ENCODE measurements at regions not wholly inside any gene's neighbourhood (a gene's known extent, or its start where the extent isn't known, plus 50 kb on each side); places are given as distances from the start of the nearest gene placed in this dataset.
"Not testable (repeated sequence)": the region's sequence is repeated elsewhere in the genome, so short reads cannot be mapped to it uniquely, and the experiment has no call there.

DNA sequence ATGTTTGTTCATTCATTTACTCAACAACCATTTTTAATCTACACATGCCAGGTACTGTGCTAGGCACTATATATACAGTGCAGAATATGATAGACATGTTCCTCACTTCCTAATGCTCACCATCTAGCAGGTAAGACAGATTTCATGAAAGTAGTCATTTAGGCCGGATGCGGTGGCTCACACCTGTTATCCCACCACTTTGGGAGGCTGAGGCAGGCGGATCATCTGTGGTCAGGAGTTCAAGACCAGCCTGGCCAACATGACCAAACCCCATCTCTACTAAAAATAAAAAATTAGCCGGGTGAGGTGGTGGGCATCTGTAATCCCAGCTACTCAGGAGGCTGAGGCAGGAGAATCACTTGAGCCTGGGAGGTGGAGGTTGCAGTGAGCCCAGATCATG, 71.9 kb upstream of the GJB6 start:
- H3K4me3 Mint-ChIP-seq, DNase-seq, POLR2A ChIA-PET, H3K27ac Mint-ChIP-seq, ATAC-seq: not testable (repeated sequence)
- H3K36me3 Mint-ChIP-seq = peaks cover 0 to 16% (median 4%) of the 10 kb centered on the region in 3 donors
- H3K27me3 Mint-ChIP-seq = peaks cover 12 to 46% (median 25%) of the 10 kb centered on the region in 5 donors
- H3K4me1 Mint-ChIP-seq = peaks cover 0 to 13% (median 6%) of the 10 kb centered on the region in 4 donors
- H3K9me3 Mint-ChIP-seq = peaks cover 6 to 21% (median 14%) of the 10 kb centered on the region in 9 donors

DNA sequence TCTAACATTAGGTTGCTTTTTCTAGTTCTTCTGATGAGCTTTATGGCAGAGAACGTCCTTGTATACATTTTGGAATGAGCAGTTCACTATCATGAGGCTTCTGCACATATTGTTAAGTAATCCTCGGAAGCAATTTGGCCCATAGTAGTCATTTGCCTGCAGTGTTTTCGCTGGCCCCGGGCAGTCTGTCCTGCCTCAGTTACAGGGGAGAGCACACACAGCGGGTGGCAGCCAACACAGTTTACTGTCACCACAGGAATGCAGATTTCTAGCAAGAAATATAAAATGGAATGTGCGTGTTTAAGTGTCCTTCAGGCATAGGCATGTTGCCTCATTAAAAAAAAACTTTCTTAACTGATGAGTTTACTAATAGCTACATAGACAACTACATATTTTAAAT, 71.5 kb upstream of the GJB6 start:
- Mint-ChIP-seq H3K36me3 (peaks cover 0 to 16% (median 4%) of the 10 kb centered on the region in 3 donors), H3K9me3 (peaks cover 6 to 21% (median 14%) of the 10 kb centered on the region in 9 donors), H3K4me1 (peaks cover 0 to 13% (median 6%) of the 10 kb centered on the region in 4 donors), H3K27me3 (peaks cover 12 to 51% (median 25%) of the 10 kb centered on the region in 5 donors), H3K27ac (no peak overlapping the region), H3K4me3 (no peak overlapping the region)
- POLR2A ChIA-PET = no interaction called here
- no peak for DNase-seq
- ATAC-seq = no peak

DNA sequence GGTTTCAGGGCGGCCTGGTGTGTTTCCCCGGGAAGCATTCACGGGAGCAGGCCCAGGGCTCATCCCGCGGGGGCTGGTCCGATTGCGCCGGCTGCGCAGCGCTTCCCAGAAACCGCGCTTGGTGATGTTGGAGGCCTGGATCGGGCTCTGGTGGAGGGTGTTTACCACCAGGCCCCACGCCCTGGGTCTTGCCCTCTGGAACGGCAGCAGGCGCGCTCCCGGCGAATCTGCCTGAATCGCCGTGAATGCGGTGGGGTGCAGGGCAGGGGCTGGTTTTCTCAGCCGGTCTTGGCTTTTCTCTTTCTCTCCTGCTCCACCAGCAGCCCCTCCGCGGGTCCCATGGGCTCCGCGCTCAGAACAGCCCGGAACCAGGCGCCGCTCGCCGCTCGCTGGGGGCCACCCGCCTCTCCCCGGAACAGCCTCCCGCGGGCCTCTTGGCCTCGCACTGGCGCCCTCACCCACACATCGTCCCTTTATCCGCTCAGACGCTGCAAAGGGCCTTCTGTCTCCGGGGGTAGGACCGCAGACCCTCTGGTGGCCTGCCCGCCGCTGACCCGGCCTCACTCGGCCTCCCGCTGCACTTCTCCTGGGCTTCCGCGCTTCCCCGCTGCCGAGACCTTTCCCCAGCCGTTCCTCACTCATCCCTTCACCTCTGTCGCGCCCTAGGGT, 69.4 kb upstream of the GJB6 start:
- POLR2A ChIA-PET = no interaction called here
- Mint-ChIP-seq H3K9me3 (peaks cover 0 to 3% (median 0%) of the 10 kb centered on the region in 9 donors), H3K4me1 (peaks cover 0 to 13% (median 6%) of the 10 kb centered on the region in 4 donors), H3K27me3 (peaks cover 11 to 45% (median 29%) of the 10 kb centered on the region in 5 donors), H3K36me3 (peaks cover 0 to 3% (median 0%) of the 10 kb centered on the region in 3 donors), H3K27ac (no peak overlapping the region), H3K4me3 (peak overlapping the region in 6 of 10 donors; percentile 20 to 70 (median 60))
- DNase-seq (no peak), ATAC-seq (no peak)

DNA sequence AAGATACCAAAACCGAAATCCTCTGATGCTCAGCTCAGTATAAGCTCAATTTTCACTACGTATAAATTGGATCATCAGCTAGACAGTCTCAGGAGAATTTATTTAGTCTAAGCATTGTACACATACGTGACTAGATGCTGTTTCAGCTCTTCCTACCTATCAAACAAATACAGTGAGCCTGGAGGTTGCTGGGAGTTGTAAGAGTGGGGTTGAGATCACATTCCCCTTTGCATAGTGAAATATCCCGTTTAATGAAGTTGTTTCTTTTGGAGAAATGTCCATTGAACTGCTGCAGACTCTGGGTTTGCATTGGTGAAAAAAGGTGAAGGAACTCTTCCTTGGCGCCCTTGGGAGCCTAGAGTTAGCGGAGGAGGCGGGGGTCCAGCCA, 68.9 kb upstream of the GJB6 start:
- Mint-ChIP-seq H3K27ac (no peak overlapping the region), H3K4me3 (peak overlapping the region in 6 of 10 donors; percentile 11 to 70 (median 22)), H3K4me1 (peaks cover 0 to 13% (median 6%) of the 10 kb centered on the region in 4 donors), H3K9me3 (no peaks in the 10 kb centered on the region), H3K36me3 (peaks cover 0 to 3% (median 0%) of the 10 kb centered on the region in 3 donors), H3K27me3 (peaks cover 11 to 45% (median 29%) of the 10 kb centered on the region in 5 donors)
- POLR2A ChIA-PET = no interaction called here
- no peak for DNase-seq
- no peak for ATAC-seq

DNA sequence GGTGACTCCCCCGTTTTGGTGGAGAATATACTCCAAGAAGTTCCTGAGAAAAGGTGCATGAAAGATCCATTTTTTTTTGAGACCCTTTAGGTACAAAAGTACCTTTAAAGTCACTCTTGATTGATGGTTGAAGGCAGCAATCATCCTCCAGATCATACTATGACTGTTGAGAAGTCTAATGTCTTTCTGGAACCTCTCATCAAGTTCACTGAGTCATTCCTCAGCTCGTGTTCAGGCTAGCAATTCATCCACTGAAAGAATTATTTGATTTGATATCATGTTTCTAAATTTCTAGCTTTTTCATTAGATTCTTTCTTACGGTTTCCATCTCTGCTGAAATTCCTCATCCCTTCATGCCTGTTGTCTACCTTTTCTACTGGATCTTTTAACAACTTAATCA, 65.1 kb upstream of the GJB6 start:
- DNase-seq (no peak), ATAC-seq (no peak)
- H3K4me3 Mint-ChIP-seq = no peak overlapping the region
- H3K27ac Mint-ChIP-seq = no peak overlapping the region
- no peaks in the 10 kb centered on the region for H3K9me3 Mint-ChIP-seq
- no peaks in the 10 kb centered on the region for H3K36me3 Mint-ChIP-seq
- POLR2A ChIA-PET = no interaction called here
- peaks cover 4 to 12% (median 6%) of the 10 kb centered on the region in 4 donors for H3K4me1 Mint-ChIP-seq
- H3K27me3 Mint-ChIP-seq = peaks cover 8 to 34% (median 21%) of the 10 kb centered on the region in 5 donors

DNA sequence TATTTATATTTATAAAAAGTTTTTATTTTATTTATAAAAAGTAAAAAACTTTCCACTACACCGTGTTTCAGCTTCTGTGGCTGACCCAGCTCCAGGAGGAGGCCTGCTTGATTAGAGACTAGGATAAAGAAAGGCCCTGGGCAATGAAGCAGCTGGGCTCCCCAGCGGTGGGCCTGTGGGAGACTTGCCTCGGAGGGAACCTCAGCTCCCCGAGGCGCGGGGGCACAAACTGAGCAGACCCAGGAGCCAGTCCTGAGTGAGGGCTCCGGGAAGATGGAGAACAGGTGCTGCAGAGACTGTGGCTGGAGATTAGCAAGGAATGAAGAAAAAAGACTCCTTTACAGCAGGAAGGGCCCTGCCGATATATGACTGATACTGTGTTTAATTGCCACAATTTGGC, 63.8 kb upstream of the GJB6 start:
- Mint-ChIP-seq H3K4me1 (peaks cover 2 to 4% (median 2%) of the 10 kb centered on the region in 4 donors), H3K4me3 (no peak overlapping the region), H3K27ac (no peak overlapping the region), H3K36me3 (no peaks in the 10 kb centered on the region), H3K27me3 (peaks cover 3 to 21% (median 14%) of the 10 kb centered on the region in 5 donors), H3K9me3 (no peaks in the 10 kb centered on the region)
- DNase-seq (no peak), ATAC-seq (no peak)
- POLR2A ChIA-PET = no interaction called here

DNA sequence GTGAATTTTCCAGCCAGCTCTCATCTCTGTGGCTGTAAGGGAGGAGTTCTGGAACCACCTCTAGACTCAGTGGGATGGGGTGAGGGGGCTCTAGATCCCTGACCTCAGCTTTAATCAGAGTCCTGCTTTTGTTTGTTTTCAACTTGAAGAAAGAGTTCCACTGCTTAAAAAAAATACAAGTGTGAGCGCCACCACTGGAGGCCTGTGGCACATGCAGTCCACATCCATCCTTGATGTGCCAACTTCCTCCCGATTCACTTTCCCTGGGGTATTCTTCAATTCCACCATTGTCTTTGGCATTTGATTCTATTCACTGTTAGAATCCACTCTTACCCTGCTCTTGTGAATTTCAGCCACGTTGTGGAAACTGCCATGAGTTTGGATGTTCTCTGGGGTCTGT, 62.4 kb upstream of the GJB6 start:
- Mint-ChIP-seq H3K27me3 (peaks cover 0 to 9% (median 6%) of the 10 kb centered on the region in 5 donors), H3K4me1 (peaks cover 0 to 4% (median under 1%) of the 10 kb centered on the region in 4 donors), H3K9me3 (no peaks in the 10 kb centered on the region), H3K36me3 (no peaks in the 10 kb centered on the region), H3K4me3 (no peak overlapping the region), H3K27ac (no peak overlapping the region)
- POLR2A ChIA-PET = no interaction called here
- DNase-seq (no peak), ATAC-seq (no peak)

DNA sequence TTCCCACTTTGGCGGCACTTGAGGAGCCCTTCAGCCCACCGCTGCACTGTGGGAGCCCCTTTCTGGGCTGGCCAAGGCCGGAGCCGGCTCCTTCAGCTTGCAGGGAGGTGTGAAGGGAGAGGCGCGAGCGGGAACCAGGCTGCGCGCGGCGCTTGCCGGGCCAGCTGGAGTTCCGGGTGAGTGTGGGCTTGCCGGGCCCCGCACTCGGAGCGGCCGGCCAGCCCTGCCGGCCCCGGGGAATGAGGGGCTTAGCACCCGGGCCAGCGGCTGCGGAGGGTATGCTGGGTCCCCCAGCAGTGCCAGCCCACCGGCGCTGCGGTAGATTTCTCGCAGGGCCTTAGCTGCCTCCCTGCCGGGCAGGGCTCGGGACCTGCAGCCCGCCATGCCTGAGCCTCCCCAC, 60.2 kb upstream of the GJB6 start:
- H3K9me3 Mint-ChIP-seq, H3K36me3 Mint-ChIP-seq, H3K27me3 Mint-ChIP-seq, DNase-seq, H3K4me3 Mint-ChIP-seq, ATAC-seq, H3K4me1 Mint-ChIP-seq, POLR2A ChIA-PET, H3K27ac Mint-ChIP-seq: not testable (repeated sequence)

DNA sequence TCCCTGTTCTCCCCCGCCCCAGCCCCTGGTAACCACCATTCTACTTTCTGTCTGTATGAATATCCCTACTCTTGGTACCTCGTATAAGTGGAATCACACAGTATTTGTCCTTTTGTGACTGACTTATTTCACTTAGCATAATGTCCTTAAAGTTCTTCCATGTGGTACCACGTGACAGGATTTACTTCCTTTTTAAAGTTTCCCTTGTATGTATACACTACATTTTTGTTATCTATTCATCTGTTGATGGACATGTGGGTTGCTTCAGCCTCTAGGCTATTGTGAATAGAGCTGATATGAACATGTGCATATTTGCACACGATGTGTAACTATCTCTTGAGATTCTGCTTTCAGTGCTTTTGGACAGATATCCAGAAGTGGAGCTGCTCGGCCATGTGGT, 59.6 kb upstream of the GJB6 start:
- H3K27me3 Mint-ChIP-seq = peaks cover 0 to 4% (median 0%) of the 10 kb centered on the region in 5 donors

DNA sequence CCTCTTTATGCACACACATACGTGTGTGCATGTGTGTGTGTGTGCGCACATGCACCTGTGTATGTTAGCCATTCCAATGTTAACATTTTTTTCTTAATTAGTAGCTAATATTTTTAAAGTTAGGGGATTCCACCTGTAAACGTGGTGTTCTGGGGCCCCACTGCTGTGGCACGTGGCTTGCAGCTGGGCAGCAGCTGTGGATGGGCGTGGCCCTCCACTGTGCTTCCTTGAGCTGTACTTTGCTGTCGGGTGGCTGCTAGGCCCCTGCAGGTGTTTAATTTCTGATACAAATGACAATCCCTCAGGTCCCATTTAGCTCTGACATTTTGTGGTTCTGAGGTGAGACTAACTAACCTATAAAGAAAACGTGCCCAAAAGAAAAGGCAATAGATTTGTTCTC, 58.9 kb upstream of the GJB6 start:
- POLR2A ChIA-PET = no interaction called here
- peaks cover 0 to 13% (median 11%) of the 10 kb centered on the region in 3 donors for H3K36me3 Mint-ChIP-seq
- DNase-seq (no peak), ATAC-seq (no peak)
- peaks cover 0 to 4% (median under 1%) of the 10 kb centered on the region in 4 donors for H3K4me1 Mint-ChIP-seq
- peaks cover 7 to 22% (median 15%) of the 10 kb centered on the region in 9 donors for H3K9me3 Mint-ChIP-seq
- no peak overlapping the region for H3K4me3 Mint-ChIP-seq
- H3K27me3 Mint-ChIP-seq = peaks cover 0 to 4% (median 0%) of the 10 kb centered on the region in 5 donors
- H3K27ac Mint-ChIP-seq = no peak overlapping the region

More for the DNA sequence above, 59.6 kb upstream of the GJB6 start:
- H3K36me3 Mint-ChIP-seq = peaks cover 0 to 7% (median 5%) of the 10 kb centered on the region in 3 donors
- H3K4me3 Mint-ChIP-seq = no peak overlapping the region
- DNase-seq = no peak
- no peak for ATAC-seq
- H3K9me3 Mint-ChIP-seq = peaks cover 2 to 15% (median 9%) of the 10 kb centered on the region in 9 donors
- POLR2A ChIA-PET = no interaction called here
- no peak overlapping the region for H3K27ac Mint-ChIP-seq
- peaks cover 0 to 4% (median under 1%) of the 10 kb centered on the region in 4 donors for H3K4me1 Mint-ChIP-seq

DNA sequence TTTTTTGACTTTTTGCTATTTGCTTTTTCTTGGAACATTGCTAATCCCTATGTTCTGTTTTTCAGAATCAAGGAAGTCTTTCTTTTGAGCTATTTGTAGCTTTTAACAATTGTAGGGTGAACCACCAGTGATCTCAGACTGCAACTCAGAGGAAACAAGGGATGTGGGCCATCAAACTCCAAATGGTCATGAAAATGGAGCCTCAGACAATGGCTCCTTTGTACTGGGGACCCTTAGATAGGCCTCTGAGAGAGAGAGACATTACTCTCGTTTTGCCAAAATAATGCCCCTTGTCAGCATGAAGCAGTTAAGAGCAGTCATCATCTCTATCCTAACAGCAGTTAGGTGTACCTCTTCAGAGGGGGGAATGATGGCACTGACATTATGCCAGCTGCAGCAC, 56.4 kb upstream of the GJB6 start:
- DNase-seq (no peak), ATAC-seq (no peak)
- Mint-ChIP-seq H3K36me3 (peaks cover 0 to 28% (median 23%) of the 10 kb centered on the region in 3 donors), H3K9me3 (peaks cover 13 to 43% (median 32%) of the 10 kb centered on the region in 9 donors), H3K4me3 (no peak overlapping the region), H3K4me1 (peaks cover 0 to 2% (median under 1%) of the 10 kb centered on the region in 4 donors), H3K27ac (no peak overlapping the region), H3K27me3 (no peaks in the 10 kb centered on the region)
- POLR2A ChIA-PET = no interaction called here

DNA sequence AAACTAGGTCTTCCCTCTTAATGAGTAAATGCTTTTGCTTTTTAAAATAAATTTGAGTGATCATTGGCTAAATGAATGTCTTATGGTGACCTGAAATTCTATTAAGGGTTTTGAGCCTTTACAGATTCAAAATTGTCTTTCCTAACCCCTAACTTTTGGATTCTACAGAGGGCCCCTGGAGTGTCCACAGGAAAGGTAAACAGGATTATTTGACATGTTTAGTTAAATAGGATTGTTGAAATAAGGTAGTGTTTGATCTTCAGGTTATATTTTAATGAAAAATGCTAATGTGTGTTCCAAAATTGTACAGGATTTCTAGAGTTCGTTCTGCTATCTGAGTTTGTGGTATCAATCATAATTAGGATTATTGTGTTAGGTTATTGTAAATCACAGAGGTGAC, 55.9 kb upstream of the GJB6 start:
- Mint-ChIP-seq H3K9me3 (peaks cover 13 to 48% (median 36%) of the 10 kb centered on the region in 9 donors), H3K4me1 (peaks cover 0 to 2% (median under 1%) of the 10 kb centered on the region in 4 donors), H3K4me3 (no peak overlapping the region), H3K27me3 (no peaks in the 10 kb centered on the region), H3K27ac (no peak overlapping the region), H3K36me3 (peaks cover 0 to 28% (median 23%) of the 10 kb centered on the region in 3 donors)
- no peak for ATAC-seq
- DNase-seq = no peak
- POLR2A ChIA-PET = no interaction called here

DNA sequence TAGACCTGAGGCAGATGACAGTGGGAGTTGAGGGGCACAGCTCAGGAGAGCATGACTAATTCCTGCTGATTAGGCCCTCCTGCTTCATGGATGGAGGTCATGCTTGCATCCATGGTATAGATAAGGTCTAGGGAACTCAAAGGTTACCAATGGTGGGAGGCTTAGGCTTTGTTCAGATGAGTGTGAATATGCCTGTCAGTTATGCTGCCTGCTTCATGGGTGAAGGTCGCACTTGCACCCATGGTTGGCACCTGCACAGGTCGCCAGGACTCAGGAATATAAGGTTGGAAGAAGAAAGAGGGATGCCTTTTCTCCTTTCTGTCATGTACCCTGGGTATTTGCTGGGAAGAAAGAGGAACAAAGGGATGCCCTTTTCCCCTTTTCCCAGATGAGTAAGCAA, 53.4 kb upstream of the GJB6 start:
- no peak overlapping the region for H3K27ac Mint-ChIP-seq
- POLR2A ChIA-PET = no interaction called here
- ATAC-seq (no peak), DNase-seq (no peak)
- H3K4me1 Mint-ChIP-seq = peaks cover 0 to 1% (median 0%) of the 10 kb centered on the region in 4 donors
- no peaks in the 10 kb centered on the region for H3K27me3 Mint-ChIP-seq
- no peak overlapping the region for H3K4me3 Mint-ChIP-seq
- peaks cover 15 to 60% (median 38%) of the 10 kb centered on the region in 9 donors for H3K9me3 Mint-ChIP-seq
- H3K36me3 Mint-ChIP-seq = peaks cover 0 to 28% (median 24%) of the 10 kb centered on the region in 3 donors
